ENCODE measurements at regions not wholly inside any gene's neighbourhood (a gene's known extent, or its start where the extent isn't known, plus 50 kb on each side); places are given as distances from the start of the nearest gene placed in this dataset.
"Not testable (repeated sequence)": the region's sequence is repeated elsewhere in the genome, so short reads cannot be mapped to it uniquely, and the experiment has no call there.

DNA sequence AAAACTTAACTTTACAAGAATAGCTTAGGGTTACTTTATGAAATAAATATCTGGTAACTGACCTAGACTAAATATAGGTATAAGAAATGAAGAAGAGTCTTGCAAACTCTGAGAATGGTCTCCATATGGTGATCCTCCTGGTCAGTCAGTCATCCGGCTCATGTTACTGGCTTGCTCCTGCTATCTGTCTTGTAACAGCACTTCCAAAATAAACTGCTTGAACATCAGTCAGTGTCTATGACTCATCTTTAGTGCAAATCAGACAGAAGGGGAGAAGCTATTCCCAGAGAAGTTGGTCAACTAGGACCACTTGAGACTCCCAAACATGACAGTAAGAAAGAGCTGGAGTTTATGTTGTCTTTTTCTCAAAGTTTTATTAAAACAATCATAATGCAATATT is 1550.9 kb downstream of the PCDH9 start:
- DNase-seq = no peak
- TF ChIP-seq, protein P1, sequence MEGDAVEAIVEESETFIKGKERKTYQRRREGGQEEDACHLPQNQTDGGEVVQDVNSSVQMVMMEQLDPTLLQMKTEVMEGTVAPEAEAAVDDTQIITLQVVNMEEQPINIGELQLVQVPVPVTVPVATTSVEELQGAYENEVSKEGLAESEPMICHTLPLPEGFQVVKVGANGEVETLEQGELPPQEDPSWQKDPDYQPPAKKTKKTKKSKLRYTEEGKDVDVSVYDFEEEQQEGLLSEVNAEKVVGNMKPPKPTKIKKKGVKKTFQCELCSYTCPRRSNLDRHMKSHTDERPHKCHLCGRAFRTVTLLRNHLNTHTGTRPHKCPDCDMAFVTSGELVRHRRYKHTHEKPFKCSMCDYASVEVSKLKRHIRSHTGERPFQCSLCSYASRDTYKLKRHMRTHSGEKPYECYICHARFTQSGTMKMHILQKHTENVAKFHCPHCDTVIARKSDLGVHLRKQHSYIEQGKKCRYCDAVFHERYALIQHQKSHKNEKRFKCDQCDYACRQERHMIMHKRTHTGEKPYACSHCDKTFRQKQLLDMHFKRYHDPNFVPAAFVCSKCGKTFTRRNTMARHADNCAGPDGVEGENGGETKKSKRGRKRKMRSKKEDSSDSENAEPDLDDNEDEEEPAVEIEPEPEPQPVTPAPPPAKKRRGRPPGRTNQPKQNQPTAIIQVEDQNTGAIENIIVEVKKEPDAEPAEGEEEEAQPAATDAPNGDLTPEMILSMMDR (IDR thresholded peaks at IDR 0.05) = no peak
- no peak overlapping the region for H3K4me3 Mint-ChIP-seq
- ChIA-PET CTCF (interaction anchor here (0.6 kb wide), 1 partner anchor 1281 kb away, joined by 3 read pairs; no protein-coding TSS in a partner anchor), POLR2A (no interaction called here)
- H3K9me3 ChIP-seq (ENCODE audit: control insufficient read depth in 1 of 2, insufficient read depth in 1 of 2, low read length in 2 of 2) = peaks cover 3 to 6% of the 10 kb centered on the region in 2 experiments
- no peak overlapping the region for H3K27ac ChIP-seq (ENCODE audit: low read depth in 1 of 2, low read length in 2 of 2)
- no peak overlapping the region for H3K27ac Mint-ChIP-seq
- no peak for ATAC-seq (ENCODE audit: poor library complexity)
- no peak overlapping the region for H3K4me3 ChIP-seq (ENCODE audit: low read length)
- no peaks in the 10 kb centered on the region for H3K4me1 Mint-ChIP-seq (ENCODE audit: low read depth)
- H3K36me3 Mint-ChIP-seq (ENCODE audit: low read depth) = no peaks in the 10 kb centered on the region
- H3K27me3 ChIP-seq (ENCODE audit: control insufficient read depth in 1 of 2, insufficient read depth in 2 of 2, low read length in 2 of 2) = no peaks in the 10 kb centered on the region
- H3K27me3 Mint-ChIP-seq = no peaks in the 10 kb centered on the region
- peaks cover 6% of the 10 kb centered on the region for H3K9me3 Mint-ChIP-seq
- intact Hi-C loops (cut with DNase I, micrococcal nuclease) = no loop called here
- no peaks in the 10 kb centered on the region for H3K36me3 ChIP-seq (ENCODE audit: insufficient read depth, low read length)
- H3K4me1 ChIP-seq (ENCODE audit: insufficient read depth, low read length) = no peaks in the 10 kb centered on the region

DNA sequence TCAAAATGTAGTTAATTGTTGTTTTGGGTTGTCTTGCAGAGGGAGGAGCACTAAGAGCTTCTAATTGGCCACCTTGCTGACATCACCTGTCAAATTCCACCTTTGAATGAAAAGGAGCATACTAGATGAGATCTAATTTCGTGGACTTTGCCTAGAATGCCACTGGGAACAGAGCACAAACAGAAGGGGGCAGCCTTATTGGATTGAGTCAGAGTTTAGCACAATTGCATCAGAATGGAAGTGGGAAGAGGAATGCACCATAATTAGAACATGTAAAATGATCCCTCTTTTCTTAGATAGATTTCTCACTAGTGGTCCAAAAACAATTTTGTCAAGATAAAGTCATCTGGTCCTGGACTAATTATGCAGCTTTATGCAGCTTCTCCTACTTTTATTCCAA is 1552.2 kb downstream of the PCDH9 start:
- H3K36me3 ChIP-seq (ENCODE audit: insufficient read depth, low read length) = no peaks in the 10 kb centered on the region
- Mint-ChIP-seq H3K27ac (no peak overlapping the region), H3K36me3 (ENCODE audit: low read depth) (no peaks in the 10 kb centered on the region), H3K27me3 (no peaks in the 10 kb centered on the region), H3K4me3 (no peak overlapping the region), H3K4me1 (ENCODE audit: low read depth) (no peaks in the 10 kb centered on the region), H3K9me3 (peaks cover 11% of the 10 kb centered on the region)
- ATAC-seq (ENCODE audit: poor library complexity) = no peak
- H3K4me1 ChIP-seq (ENCODE audit: insufficient read depth, low read length) = no peaks in the 10 kb centered on the region
- TF ChIP-seq, protein P1 (IDR thresholded peaks at IDR 0.05) = no peak
- DNase-seq = no peak
- intact Hi-C loops (cut with DNase I, micrococcal nuclease) = no loop called here
- ChIA-PET CTCF (no interaction called here), POLR2A (no interaction called here)
- peaks cover 3 to 6% of the 10 kb centered on the region in 2 experiments for H3K9me3 ChIP-seq (ENCODE audit: control insufficient read depth in 1 of 2, insufficient read depth in 1 of 2, low read length in 2 of 2)
- no peaks in the 10 kb centered on the region for H3K27me3 ChIP-seq (ENCODE audit: control insufficient read depth in 1 of 2, insufficient read depth in 2 of 2, low read length in 2 of 2)
- no peak overlapping the region for H3K4me3 ChIP-seq (ENCODE audit: low read length)
- H3K27ac ChIP-seq (ENCODE audit: low read depth in 1 of 2, low read length in 2 of 2) = no peak overlapping the region

DNA sequence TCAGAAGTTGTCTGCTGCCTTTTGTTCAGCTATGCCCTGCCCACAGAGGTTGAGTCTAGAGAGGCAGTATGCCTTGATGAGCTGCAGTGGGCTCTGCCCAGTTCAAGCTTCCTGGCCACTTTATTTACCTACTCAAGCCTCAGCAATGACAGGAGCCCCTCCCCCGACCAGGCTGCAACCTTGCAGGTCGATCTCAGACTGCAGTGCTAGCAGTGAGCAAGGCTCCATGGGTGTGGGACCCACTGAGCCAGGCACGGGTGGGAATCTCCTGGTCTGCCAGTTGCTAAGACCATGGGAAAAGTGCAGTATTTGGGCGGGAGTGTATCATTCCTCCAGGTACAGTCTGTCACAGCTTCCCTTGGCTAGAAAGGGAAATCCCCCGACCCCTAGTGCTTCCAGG is 1554.8 kb downstream of the PCDH9 start:
- H3K36me3 ChIP-seq (ENCODE audit: insufficient read depth, low read length); H3K36me3 Mint-ChIP-seq (ENCODE audit: low read depth); POLR2A ChIA-PET; H3K27me3 Mint-ChIP-seq; H3K27ac ChIP-seq (ENCODE audit: low read depth in 1 of 2, low read length in 2 of 2); H3K4me3 ChIP-seq (ENCODE audit: low read length); H3K27ac Mint-ChIP-seq; H3K4me1 Mint-ChIP-seq (ENCODE audit: low read depth); H3K9me3 ChIP-seq (ENCODE audit: control insufficient read depth in 1 of 2, insufficient read depth in 1 of 2, low read length in 2 of 2); H3K4me3 Mint-ChIP-seq; H3K4me1 ChIP-seq (ENCODE audit: insufficient read depth, low read length); CTCF ChIA-PET; intact Hi-C loops (cut with DNase I, micrococcal nuclease); H3K27me3 ChIP-seq (ENCODE audit: control insufficient read depth in 1 of 2, insufficient read depth in 2 of 2, low read length in 2 of 2); DNase-seq; ATAC-seq (ENCODE audit: poor library complexity): not testable (repeated sequence)
- peaks cover 22% of the 10 kb centered on the region for H3K9me3 Mint-ChIP-seq

GRCh38 chr13:65670014-65670625 is 1560.0 kb downstream of the PCDH9 start:
- intact Hi-C loops (cut with DNase I, micrococcal nuclease) = no loop called here
- TF ChIP-seq, protein P1 (IDR thresholded peaks at IDR 0.05) = no peak

More at GRCh38 chr13:65670014-65670625, 1560.0 kb downstream of the PCDH9 start:
- H3K27ac Mint-ChIP-seq = no peak overlapping the region
- H3K36me3 Mint-ChIP-seq (ENCODE audit: low read depth) = no peaks in the 10 kb centered on the region
- H3K4me1 Mint-ChIP-seq (ENCODE audit: low read depth) = no peaks in the 10 kb centered on the region
- POLR2A ChIA-PET = no interaction called here
- H3K4me3 Mint-ChIP-seq = no peak overlapping the region
- no peaks in the 10 kb centered on the region for H3K27me3 Mint-ChIP-seq
- Histone ChIP-seq H3K36me3 (ENCODE audit: insufficient read depth, low read length) (no peaks in the 10 kb centered on the region), H3K27me3 (ENCODE audit: control insufficient read depth in 1 of 2, insufficient read depth in 2 of 2, low read length in 2 of 2) (no peaks in the 10 kb centered on the region), H3K4me1 (ENCODE audit: insufficient read depth, low read length) (no peaks in the 10 kb centered on the region), H3K9me3 (ENCODE audit: control insufficient read depth in 1 of 2, insufficient read depth in 1 of 2, low read length in 2 of 2) (no peaks in the 10 kb centered on the region), H3K4me3 (ENCODE audit: low read length) (no peak overlapping the region), H3K27ac (ENCODE audit: low read depth in 1 of 2, low read length in 2 of 2) (no peak overlapping the region)
- DNase-seq (no peak), ATAC-seq (ENCODE audit: poor library complexity) (no peak)
- CTCF ChIA-PET = no interaction called here
- H3K9me3 Mint-ChIP-seq = peaks cover 22% of the 10 kb centered on the region
